HEK293T (cell line): ENCODE measurements at regions not wholly inside any gene's neighbourhood (a gene's known extent, or its start where the extent isn't known, plus 50 kb on each side); places are given as distances from the start of the nearest gene placed in this dataset.

Source experiments
- CTCF ChIA-PET: fragments of 350-600 bp; formaldehyde crosslinking; extraction: SDS; loops from one replicate; lab custom pipeline; 2021; ENCODE audit warnings: antibody characterized with exemption, inconsistent platforms; lab: Yijun Ruan, JAX
- POLR2A ChIA-PET: fragments of 350-600 bp; formaldehyde crosslinking; extraction: SDS; loops from one replicate; lab custom pipeline; 2020; ENCODE audit warnings: antibody characterized with exemption, inconsistent platforms; lab: Yijun Ruan, JAX
- DNase-seq: peaks from one replicate; pipeline ENCODE4 v3.0.0; 2012; ENCODE audit warnings: mixed read lengths; ENCODE audit errors: extremely low spot score
- ARNT ChIP-seq: fragments of 450-650 bp; IDR thresholded peaks from 2 replicates; pipeline ENCODE4 v1.6.1; 2017; ENCODE audit warnings: mild to moderate bottlenecking
- BHLHE40 ChIP-seq: fragments of 450-650 bp; IDR thresholded peaks from 2 replicates; pipeline ENCODE4 v1.6.1; 2016; ENCODE audit warnings: mild to moderate bottlenecking, moderate library complexity, borderline replicate concordance
- CTBP1 ChIP-seq: fragments of 450-650 bp; IDR thresholded peaks from 2 replicates; pipeline ENCODE4 v1.6.1; 2016; ENCODE audit warnings: borderline replicate concordance
- ELF4 ChIP-seq: fragments of 450-650 bp; IDR thresholded peaks from 2 replicates; pipeline ENCODE4 v1.6.1; 2017; ENCODE audit warnings: antibody characterized with exemption
- FOXA1 ChIP-seq: fragments of 450-650 bp; IDR thresholded peaks from 2 replicates; pipeline ENCODE4 v1.6.1; 2016; ENCODE audit warnings: mild to moderate bottlenecking
- FOXK2 ChIP-seq: fragments of 450-650 bp; IDR thresholded peaks from 2 replicates; pipeline ENCODE4 v1.6.1; 2016; ENCODE audit warnings: mild to moderate bottlenecking
- FOXM1 ChIP-seq: fragments of 450-650 bp; IDR thresholded peaks from 2 replicates; pipeline ENCODE4 v1.6.1; 2017; ENCODE audit warnings: mild to moderate bottlenecking, borderline replicate concordance
- HDGF ChIP-seq: fragments of 450-650 bp; IDR thresholded peaks from 2 replicates; pipeline ENCODE4 v1.6.1; 2017; ENCODE audit warnings: antibody characterized with exemption, borderline replicate concordance
- L3MBTL2 ChIP-seq: fragments of 450-650 bp; conservative IDR thresholded peaks from 2 replicates; pipeline ENCODE4 v1.6.1; 2016; ENCODE audit warnings: mild to moderate bottlenecking
- LEF1 ChIP-seq: fragments of 450-650 bp; IDR thresholded peaks from 2 replicates; pipeline ENCODE4 v1.6.1; 2017; ENCODE audit warnings: mild to moderate bottlenecking, borderline replicate concordance
- NFRKB ChIP-seq: fragments of 450-650 bp; IDR thresholded peaks from 2 replicates; pipeline ENCODE4 v1.6.1; 2016; ENCODE audit warnings: mild to moderate bottlenecking, moderate library complexity
- PKNOX1 ChIP-seq: fragments of 450-650 bp; IDR thresholded peaks from 2 replicates; pipeline ENCODE4 v1.6.1; 2016
- SP1 ChIP-seq: fragments of 450-650 bp; IDR thresholded peaks from 2 replicates; pipeline ENCODE4 v1.6.1; 2017
- SUZ12 ChIP-seq: fragments of 450-650 bp; IDR thresholded peaks from 2 replicates; pipeline ENCODE4 v1.6.1; 2016; ENCODE audit warnings: mild to moderate bottlenecking
- TARDBP ChIP-seq: fragments of 450-650 bp; IDR thresholded peaks from 2 replicates; pipeline ENCODE4 v1.6.1; 2016
- ZNF384 ChIP-seq: fragments of 450-650 bp; IDR thresholded peaks from 2 replicates; pipeline ENCODE4 v1.6.1; 2016

GRCh38 chr3:181974198-181974597 lies 262.5 kb downstream of the SOX2 start:
- POLR2A ChIA-PET, result no interaction called here
- CTCF ChIA-PET, result no interaction called here
- no peak for DNase-seq
- TF ChIP-seq HDGF, result no peak
- no peak for TF ChIP-seq PKNOX1
- no peak for TF ChIP-seq SP1
- no peak for TF ChIP-seq CTBP1
- TF ChIP-seq LEF1, result no peak
- no peak for TF ChIP-seq ARNT
- TF ChIP-seq SUZ12, result no peak
- TF ChIP-seq FOXM1, result no peak
- no peak for TF ChIP-seq FOXA1
- no peak for TF ChIP-seq TARDBP
- TF ChIP-seq FOXK2, result no peak
- TF ChIP-seq ELF4, result no peak
- no peak for TF ChIP-seq BHLHE40
- no peak for TF ChIP-seq ZNF384
- no peak for TF ChIP-seq L3MBTL2
- no peak for TF ChIP-seq NFRKB

GRCh38 chr3:181976526-181976925 lies 264.8 kb downstream of the SOX2 start:
- no peak for DNase-seq
- ChIA-PET CTCF (no interaction called here), POLR2A (no interaction called here)
- TF ChIP-seq ZNF384 (no peak), L3MBTL2 (no peak), BHLHE40 (no peak), CTBP1 (no peak), SP1 (no peak), SUZ12 (no peak), FOXK2 (no peak)

- DNase-seq, result no peak
- no peak for TF ChIP-seq ARNT
- no peak for TF ChIP-seq HDGF
- TF ChIP-seq CTBP1, result no peak
- TF ChIP-seq TARDBP, result no peak
- TF ChIP-seq FOXA1, result no peak
- no peak for TF ChIP-seq ZNF384
- TF ChIP-seq FOXK2, result no peak
- TF ChIP-seq SUZ12, result no peak
- no peak for TF ChIP-seq BHLHE40
- TF ChIP-seq ELF4, result no peak
- no peak for TF ChIP-seq NFRKB
- TF ChIP-seq L3MBTL2, result no peak
- ChIA-PET CTCF (interaction anchor here (0.6 kb wide), 1 partner anchor 78 kb away, joined by 4 read pairs; no protein-coding TSS in a partner anchor), POLR2A (no interaction called here)
Observed at GRCh38 chr3:181985386-181985785, 273.7 kb downstream of the SOX2 start.

GRCh38 chr3:181987736-181988135 lies 276.0 kb downstream of the SOX2 start:
- DNase-seq, result no peak
- TF ChIP-seq PKNOX1 (no peak), HDGF (no peak), L3MBTL2 (no peak), TARDBP (no peak), ZNF384 (no peak)
- POLR2A ChIA-PET, result no interaction called here
- CTCF ChIA-PET, result no interaction called here

GRCh38 chr3:181998828-181999227 lies 287.1 kb downstream of the SOX2 start:
- CTCF ChIA-PET, result no interaction called here
- TF ChIP-seq L3MBTL2 (no peak), PKNOX1 (no peak), CTBP1 (no peak), FOXA1 (no peak), FOXK2 (no peak)
- POLR2A ChIA-PET, result no interaction called here
- DNase-seq, result no peak

- DNase-seq, result no peak
- no peak for TF ChIP-seq FOXA1
- ChIA-PET POLR2A (no interaction called here), CTCF (no interaction called here)
Observed at GRCh38 chr3:181999314-181999713, 287.6 kb downstream of the SOX2 start.

- TF ChIP-seq NFRKB (no peak), ELF4 (no peak), FOXK2 (no peak), BHLHE40 (no peak), HDGF (no peak)
- POLR2A ChIA-PET, result no interaction called here
- CTCF ChIA-PET, result no interaction called here
- DNase-seq, result no peak
Observed at GRCh38 chr3:182000447-182000846, 288.7 kb downstream of the SOX2 start.

GRCh38 chr3:182005219-182005618 lies 293.5 kb downstream of the SOX2 start:
- DNase-seq, result no peak
- TF ChIP-seq ZNF384, result no peak
- no peak for TF ChIP-seq ELF4
- TF ChIP-seq BHLHE40, result no peak
- no peak for TF ChIP-seq PKNOX1
- TF ChIP-seq SUZ12, result no peak
- no peak for TF ChIP-seq ARNT
- no peak for TF ChIP-seq NFRKB
- no peak for TF ChIP-seq TARDBP
- no peak for TF ChIP-seq LEF1
- no peak for TF ChIP-seq HDGF
- TF ChIP-seq SP1, result no peak
- TF ChIP-seq FOXA1, result no peak
- no peak for TF ChIP-seq FOXM1
- TF ChIP-seq L3MBTL2, result no peak
- CTCF ChIA-PET, result no interaction called here
- POLR2A ChIA-PET, result no interaction called here
